Esophagus mucosa (tissue), 1 donor: ENCODE measurements at regions not wholly inside any gene's neighbourhood (a gene's known extent, or its start where the extent isn't known, plus 50 kb on each side); places are given as distances from the start of the nearest gene placed in this dataset.
"Not testable (repeated sequence)": the region's sequence is repeated elsewhere in the genome, so short reads cannot be mapped to it uniquely, and the experiment has no call there.

Experiments used
- ATAC-seq: fragments of 200-7000 bp; cut with Tn5 transposase; one replicate; pipeline ENCODE4 v1.9.1; 2020
- donor health status: DM: yes; HTN: yes; CAD: no.

DNA sequence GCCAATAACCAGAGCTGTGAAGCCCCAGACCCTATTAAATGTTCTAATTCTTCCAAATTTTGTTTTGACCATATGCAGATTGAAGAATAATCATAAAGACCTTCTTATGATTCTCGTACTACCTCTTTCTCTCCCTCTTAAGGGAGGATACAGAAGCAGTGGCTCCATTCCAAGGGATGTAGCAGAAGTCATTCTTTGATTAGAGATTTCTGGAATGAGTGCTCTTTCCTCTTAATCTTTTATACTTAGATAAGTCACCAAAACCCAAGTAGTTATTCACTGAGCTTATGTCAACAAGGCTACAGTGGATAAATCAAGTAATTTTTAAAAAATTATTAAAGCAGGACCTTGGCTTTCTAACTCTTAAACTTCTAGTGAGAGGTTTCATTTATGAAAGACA is 266.0 kb upstream of the STXBP5 start:
- ATAC-seq = no peak

DNA sequence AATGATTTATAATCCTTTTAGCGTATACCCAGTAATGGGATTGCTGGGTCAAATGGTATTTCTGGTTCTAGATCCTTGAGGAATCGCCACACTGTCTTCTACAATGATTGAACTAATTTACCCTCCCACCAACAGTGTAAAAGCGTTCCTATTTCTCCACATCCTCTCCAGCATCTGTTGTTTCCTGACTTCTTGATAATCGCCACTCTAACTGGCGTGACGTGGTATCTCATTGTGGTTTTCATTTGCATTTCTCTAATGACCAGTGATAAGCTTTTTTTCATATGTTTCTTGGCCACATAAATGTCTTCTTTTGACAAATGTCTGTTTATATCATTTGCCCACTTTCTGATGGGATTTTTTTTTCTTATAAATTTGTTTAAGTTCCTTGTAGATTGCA is 264.8 kb upstream of the STXBP5 start:
- not testable (repeated sequence) for ATAC-seq

DNA sequence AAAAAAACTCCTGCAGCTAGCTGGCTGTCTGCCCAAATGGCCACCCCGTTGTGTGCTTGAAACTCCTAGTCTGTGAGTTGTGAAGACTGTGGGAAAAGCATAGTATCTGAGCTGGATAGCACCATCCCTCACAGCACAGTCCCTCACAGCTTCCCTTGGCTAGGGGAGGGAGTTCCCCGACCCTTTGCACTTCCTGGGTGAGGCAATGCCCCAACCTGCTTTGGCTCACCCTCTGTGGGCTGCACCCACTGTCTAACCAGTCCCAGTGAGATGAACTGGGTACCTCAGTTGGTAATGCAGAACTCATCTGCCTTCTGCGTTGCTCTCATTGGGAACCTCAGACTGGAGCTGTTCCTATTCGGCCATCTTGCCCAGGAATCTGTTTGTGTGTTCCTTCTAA is 260.6 kb upstream of the STXBP5 start:
- no peak for ATAC-seq

DNA sequence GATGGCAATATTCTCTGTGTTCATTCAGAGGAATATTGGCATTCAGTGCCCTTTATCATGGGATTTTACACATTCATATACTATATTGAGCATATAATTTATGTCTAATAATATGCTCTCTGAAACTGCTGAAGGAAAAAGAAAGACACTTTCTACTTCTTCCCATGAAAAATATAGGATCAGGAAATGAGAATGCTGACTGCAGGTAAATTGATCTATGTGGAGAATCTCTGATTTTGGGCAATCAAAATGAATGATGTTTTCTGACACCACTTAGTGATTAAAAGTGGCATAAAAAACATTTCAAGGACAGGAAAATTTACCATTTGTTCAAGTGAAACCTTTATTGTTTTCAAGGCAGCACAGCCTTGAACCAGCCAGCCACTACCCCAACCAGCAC is 260.1 kb upstream of the STXBP5 start:
- no peak for ATAC-seq

DNA sequence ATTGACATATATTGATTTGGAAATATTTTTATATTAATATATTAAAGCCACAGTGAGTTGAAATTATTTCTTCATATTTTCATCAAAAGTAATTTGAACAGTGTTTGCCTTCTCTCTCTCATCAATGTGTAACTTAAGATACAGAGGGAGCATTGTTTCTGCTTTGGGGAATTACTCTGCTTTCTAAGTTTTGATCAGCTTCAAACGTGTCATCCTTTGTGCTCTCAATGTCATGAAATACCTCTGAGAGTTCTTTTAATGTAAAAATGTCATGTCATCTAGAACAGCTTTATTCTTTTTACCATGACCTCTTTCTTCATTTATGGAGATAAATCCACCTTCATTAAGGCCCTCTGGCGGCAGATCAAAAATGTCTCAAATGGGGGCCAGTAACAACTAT is 259.4 kb upstream of the STXBP5 start:
- ATAC-seq = no peak

DNA sequence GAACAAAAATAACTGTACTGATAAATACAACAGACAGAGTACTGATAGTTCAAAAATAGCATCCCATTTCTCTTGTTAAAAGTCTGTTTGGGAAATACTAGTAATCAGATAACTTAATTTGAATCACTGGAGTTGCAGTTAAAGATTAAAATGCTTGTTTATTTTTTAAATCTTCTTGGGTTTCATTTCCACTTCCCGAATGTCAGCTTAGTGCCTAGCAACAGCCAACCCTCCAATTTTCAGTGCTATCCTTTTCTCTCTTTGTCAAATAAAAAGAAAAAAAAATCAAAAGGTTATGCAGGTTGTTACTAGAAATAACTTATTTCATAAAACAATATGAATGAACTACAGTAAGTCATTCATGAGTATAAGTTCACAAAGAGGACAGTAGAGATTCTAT is 257.7 kb upstream of the STXBP5 start:
- ATAC-seq = no peak

DNA sequence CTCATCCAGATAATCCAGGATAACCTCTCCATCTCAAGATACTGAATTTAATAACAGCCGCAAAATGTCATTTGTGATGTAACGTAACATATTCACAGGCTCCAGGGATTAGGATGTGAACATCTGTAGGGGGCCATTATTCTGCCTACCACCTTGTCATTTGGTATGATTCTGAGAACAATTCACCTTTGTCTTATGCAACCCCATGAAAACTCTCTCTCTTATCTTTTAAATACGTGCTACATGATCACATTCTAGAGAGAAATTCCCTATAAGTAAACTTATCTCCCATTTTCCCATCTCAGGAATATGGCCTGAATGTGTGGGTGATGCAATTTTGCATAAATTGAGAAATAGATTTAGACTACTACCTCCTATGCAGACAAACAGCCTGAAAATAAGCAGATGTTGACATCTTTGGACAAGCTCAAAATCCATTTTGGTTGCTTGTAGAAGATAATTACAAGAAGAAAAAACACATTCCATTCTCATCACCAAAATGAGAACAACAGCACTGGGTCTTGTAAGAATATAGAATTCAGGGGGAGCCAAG is 255.4 kb upstream of the STXBP5 start:
- no peak for ATAC-seq

DNA sequence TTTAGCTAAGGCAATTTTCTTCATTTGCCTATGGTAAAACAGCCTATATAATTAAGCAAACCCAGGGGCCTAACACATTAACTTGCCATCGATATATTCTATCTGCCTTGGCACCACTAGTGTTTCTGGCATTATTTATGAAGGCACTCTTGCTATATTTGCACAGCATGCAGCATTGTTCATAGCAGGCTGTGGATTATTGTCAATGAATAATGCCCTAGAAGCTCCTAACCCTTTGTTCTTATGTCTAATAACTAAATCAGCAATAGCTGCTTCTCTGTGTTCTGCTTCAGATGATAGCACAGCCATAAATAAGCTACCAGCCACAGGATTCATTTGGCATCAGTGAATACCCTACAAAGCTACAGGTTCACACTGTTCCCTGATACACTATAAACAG is 254.8 kb upstream of the STXBP5 start:
- no peak for ATAC-seq

DNA sequence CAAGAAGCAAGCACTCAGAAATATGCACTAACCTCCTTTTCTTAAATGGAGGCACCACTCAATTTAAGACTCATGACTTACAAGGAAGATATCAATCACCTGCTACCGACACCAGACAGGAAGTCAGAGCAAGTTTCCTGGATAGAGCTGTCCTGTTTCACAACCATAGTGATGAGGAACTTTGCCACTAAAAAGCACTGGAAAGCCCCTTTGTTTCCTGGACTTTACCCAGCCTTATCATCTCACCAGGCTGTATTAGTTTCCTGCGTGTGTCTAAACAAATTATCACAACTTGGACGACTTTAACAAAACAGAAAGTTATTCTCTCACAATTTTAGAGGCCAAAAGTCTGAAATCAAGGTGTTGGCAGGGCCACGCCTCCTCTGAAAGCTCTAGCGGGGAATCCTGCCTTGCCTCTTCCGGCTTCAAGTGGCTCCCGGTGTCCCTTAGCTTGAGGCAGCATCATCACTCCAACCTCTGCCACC is 253.8 kb upstream of the STXBP5 start:
- ATAC-seq = peak; percentile 57

DNA sequence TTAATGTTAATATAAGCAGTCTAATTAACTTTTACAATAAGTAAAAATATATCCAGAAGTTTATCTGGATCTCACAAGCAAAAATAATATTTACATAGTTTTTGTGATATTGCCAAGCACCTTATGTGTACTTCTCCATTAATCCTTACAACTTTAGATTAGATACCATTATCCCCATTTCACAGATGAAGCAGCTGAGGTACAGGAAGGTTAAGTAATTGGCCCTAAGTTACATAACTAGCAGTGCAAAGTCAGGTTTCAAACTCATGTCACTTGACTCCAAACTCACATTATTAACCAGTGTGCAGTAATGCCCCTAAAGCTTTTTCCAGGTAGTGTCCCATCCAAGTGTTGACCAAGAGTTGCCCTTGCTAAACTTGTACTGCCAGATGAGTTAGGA is 248.6 kb upstream of the STXBP5 start:
- peak; percentile 75 for ATAC-seq

DNA sequence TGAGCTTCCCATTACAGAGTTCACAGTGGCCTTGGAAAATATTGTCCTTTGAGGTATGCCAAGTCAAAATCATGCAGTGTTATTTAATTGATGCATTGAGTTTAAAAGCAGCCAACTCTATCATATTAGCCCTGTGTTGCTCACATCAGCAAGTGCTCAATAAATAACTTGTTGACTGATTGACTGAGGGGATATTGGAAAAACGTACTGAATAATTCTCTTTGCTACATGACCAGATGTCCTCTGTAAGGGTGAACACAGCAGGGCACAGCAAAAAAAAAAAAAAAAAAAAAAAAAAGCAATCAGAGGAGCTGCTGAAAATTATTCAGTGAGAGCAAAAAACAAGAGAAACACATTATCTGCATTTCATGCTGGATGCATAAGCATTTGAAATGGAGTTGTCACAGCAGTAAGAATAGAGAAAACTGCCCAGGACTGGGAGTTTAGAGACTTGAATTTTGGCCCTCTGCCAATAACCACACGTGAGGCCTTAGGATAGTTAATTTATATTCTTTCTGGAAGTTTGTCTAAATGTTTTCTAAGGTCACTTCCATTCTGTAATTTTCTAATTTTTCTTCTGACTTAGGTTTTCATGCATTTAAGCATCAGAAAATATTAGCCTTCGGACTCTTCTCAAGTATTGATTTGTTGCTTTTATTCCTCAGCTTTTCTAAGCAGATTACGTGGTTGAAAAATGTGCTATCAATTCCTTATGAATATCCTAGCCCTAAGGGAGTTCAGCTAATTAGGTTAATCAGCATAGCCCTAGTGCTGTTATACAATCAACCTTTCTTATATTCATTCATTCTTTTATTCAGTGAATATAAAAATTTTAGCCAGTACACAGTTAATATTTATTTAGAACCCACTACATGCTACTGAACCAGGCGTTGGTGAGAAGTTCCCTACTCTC is 246.8 kb upstream of the STXBP5 start:
- ATAC-seq = no peak

DNA sequence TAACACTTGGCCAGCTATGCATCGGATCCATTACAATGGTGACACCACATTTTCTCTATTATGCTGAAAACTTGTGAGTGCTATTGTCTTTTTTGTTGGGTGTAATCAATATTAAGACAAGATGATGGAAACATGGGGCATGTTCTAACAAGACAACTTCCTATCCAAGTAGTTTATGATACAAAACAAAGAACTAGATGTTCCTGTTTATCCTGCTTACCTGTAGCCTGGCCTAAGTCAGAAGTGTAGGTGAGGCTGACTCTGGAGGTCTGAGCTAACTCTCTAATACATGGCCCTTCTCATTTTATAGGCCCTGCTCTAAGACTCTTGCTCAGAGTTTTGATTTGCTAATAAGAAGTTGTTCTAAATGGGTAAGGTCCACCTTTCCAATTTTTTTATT is 242.4 kb upstream of the STXBP5 start:
- peak; percentile 98 for ATAC-seq

DNA sequence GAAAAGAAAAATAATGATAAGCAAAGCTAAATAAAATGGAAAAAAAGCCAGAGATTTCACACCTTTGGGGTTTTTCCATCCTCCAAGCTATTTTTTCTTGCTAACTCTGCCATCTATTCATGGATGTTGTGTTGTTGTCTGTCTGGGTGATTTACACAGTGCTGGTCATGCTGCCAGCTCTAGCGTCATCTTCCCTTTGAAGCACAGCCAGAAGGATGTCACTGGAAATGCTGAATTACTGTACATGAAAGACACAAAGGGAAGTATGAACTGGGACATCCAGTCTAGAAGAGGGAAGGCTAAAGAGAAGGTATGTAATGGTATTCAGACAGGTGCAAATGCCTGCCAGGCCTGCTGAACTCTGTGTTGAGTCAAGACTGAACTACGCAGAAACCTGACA is 241.9 kb upstream of the STXBP5 start:
- ATAC-seq = peak; percentile 94

DNA sequence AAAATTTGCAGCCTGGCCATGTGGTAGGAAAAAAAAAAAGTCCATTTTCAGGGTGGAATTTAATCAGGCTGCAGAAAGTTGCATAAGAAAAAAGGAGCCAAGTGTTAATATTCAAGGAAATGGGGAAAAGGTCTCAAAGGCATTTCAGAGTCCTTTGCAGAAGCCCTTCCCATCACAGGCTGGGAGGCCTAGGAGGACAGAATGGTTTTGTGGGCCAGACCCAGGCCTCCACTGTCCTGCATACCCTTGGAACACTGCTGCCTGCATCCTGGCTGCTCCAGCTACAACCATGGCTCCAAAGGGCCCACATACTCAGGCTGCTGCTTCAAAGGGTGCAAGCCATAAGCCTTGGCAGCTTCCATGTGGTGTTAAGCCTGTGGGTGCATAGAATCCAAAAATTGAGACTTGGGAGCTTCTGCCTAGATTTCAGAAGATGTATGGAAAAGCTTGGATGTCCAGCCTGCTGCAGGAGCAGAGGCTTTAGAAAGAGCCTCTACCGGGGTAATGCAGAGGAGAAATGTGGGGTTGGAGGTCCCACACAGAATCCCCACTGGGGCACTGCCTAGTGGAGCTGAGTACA is 239.0 kb upstream of the STXBP5 start:
- ATAC-seq = no peak

DNA sequence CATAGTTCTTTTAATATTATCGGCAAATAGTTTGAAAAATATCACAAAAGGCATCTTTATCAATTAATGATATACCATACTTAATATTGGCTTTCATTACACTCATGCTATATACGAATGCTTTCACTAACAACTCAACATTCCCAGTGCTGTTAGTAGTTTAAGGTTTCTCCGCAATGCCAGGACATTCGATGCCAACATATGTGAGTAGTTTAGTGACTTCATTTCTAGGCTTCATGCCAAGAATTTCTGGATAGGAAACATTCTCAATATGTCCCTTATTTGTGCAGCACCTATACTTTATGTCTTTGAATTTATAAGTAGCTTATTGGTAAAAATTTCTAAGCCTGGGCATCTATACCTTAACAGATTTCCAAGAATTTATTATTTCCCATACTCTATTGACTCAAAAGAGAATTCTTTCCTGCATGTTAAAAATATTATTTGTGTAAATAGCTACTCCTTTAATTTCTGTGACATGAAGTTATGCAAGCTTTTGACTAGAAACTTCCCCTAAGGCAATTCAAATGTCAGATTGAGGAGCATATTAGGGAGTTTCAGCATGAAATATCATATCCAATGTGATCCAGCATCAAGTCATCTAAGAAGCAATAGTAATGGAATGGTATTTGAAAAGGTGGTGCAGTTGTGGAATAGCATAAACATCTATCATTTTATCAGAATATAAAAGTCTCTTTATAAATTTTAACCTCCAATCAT is 236.0 kb upstream of the STXBP5 start:
- ATAC-seq = peak; percentile 28

DNA sequence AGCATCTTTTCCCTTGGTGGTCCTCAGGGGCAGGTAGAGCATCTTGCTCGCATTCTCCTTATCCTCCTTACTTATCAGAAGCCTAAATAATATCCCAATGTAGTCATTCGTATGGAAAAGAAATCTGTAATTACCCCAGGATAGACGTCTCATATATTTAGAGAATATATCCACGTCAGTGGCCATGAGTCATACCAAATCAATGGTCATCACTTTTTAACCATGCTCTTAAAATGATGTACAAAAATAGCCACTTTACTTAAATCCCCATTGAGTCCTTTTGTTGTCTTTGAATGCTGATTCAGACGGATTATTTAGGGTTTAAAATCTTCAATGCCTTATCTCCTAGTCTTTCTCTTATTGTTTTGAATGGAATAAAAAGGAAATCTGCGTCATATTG is 231.7 kb upstream of the STXBP5 start:
- no peak for ATAC-seq

DNA sequence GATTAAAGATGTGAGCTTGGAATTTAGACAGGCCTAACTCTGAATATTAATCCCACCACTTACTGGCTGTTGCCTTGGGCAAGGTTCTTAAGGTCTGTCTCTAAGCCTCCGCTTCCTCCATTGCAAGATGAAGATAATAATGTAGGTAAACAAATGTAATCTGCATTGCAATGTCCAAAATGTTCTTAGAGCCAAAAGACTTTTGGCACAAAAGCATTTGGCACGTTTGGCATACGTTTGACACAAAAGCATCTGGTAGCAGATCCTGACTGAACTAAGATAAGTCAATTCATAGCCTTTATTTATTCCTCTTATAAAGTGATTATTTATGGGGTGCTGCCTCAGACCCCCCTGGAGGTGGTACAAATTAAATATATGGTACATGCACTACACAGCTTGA is 229.9 kb upstream of the STXBP5 start:
- no peak for ATAC-seq

DNA sequence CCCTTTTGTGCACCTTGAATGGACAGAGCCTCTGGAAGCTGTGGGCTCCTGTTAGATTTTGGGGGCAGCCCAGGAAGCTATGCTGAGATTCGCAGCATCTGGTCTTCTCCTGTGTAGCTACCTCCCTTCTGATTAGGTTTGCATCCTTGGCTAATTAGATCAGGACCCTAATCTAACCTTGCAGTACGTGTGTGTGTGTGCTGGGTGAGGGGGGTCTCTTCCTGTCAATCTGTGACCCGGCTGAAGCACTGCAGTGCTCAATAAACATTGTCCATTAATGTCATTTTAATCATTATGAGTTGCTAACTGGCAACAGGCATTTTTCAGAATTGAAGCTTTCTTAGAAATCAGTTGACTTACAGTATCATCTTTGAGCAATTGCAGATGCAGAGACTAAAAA is 229.1 kb upstream of the STXBP5 start:
- ATAC-seq = no peak

DNA sequence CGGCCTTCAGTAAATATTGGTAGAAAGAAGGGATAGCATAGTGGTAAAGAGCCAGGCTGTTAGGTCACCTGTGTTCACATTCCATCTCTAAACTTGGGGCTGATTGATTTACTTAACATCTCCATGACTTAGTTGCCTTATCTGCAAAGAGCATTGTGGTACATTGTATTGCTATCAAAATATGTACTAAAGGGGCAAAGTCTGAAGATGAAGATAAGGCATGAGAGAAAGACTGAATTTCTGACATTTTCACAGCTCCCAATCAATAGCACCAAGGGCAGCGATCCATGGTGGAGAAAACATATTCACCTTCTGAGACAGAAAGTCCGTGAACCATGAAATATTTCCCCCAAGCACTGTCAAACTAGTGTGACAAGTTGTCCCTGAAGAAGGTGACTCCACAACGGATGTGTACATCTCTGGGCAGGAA is 223.3 kb upstream of the STXBP5 start:
- ATAC-seq = no peak

DNA sequence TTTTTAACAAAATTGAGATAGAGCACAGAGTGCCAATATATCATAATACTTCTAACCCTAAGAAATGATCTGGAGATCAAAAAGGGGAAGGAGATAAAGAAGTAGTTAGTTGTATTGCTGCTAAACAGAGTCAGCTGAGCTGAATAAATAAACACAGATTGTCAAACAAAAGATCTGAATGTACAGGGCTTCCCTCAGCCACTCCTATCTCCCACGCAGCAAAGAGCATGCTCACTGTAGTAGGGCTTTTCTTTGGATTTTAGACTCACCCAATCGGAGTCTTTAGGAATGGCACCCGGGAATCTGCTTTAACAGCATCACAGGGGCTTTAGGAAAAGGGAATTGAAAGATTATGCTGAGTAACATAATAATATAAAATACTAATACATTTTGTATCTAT is 222.2 kb upstream of the STXBP5 start:
- ATAC-seq = no peak

DNA sequence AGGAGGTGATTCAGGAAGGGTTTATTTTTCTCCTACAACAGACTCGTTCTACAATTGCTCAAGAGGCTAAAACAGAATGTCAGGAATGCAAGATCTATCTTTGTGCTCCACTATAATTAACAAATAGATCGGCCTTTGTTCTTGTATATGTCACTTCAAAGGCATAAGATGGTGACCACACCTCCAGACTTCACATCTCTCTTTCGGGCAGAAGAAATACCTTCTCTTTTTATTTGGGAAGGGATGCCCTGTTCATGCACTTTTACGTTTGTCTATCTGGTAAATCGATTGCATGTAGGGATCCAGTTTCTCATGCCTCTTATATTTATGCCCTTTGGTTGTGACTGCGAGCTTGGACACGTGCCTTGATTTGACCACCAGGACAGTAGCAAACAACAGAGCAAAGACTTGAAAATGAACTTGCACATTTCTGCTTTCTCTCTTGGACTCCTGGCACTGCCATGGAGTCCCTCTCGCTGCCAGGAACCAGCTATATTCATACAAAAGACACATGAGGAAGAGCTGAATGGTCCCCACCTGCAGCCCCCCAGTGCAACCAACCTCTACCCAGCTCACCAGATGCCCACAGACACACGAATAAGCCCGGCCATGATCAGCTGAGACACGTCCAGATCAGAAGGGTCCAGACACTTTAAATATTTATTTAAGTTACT is 219.8 kb upstream of the STXBP5 start:
- no peak for ATAC-seq

DNA sequence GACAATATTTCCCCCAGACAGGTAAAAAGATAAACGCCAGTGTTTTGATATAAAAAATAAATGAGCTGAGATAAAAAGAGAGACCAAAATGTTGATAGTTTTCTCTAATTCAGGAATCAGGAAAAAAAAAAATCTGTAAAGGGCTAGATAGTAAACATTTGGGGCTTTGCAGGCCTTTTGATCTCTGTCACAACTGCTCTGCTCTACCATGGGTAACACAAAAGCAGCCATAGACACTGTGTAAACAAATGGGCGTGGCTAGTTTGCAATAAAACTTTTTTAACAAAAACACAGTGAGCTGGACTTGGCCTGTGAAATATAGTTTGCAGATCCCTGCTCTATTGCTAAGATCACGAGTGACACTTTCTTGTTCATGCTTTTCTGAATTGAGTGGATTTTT is 219.1 kb upstream of the STXBP5 start:
- no peak for ATAC-seq

DNA sequence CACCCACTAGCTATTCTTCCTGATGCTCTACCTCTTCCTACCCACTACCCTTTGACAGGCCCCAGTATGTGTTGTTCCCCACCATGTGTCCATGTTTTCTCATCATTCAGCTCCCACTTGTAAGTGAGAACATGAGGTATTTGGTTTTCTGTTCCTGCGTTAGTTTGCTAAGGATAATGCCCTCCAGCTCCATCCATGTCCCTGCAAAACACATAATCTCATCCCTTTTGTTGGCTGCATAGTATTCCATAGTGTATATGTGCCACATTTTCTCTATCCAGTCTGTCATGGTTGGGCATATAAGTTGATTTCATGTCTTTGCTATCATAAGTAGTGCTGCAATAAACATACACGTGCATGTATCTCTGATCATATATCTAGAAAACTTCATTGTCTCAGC is 218.3 kb upstream of the STXBP5 start:
- no peak for ATAC-seq
